GM23338 (cell line): ENCODE measurements at regions not wholly inside any gene's neighbourhood (a gene's known extent, or its start where the extent isn't known, plus 50 kb on each side); places are given as distances from the start of the nearest gene placed in this dataset.

Experiments
- ATAC-seq: fragments of 200-7000 bp; cut with Tn5 transposase; 3 replicates; pipeline ENCODE4 v1.9.1; 2020
- DNase-seq: peaks from one replicate; pipeline ENCODE4 v3.0.0-alpha.2; 2015; ENCODE audit warnings: low spot score
- H2AFZ ChIP-seq: fragments of 200-600 bp; sonication (generic); 2 replicates; pipeline ENCODE4 v1.8.0; 2016; ENCODE audit warnings: antibody characterized with exemption, mild to moderate bottlenecking, moderate library complexity
- H3F3A ChIP-seq: fragments of 200-600 bp; sonication (generic); replicated peaks from 2 replicates; pipeline ENCODE4 v1.8.0; 2017; ENCODE audit warnings: antibody characterized with exemption, mixed run types, low read depth
- H3K27ac ChIP-seq: fragments of 200-600 bp; sonication (generic); 2 replicates; pipeline ENCODE4 v1.6.1; 2016; ENCODE audit warnings: low read depth
- H3K27me3 ChIP-seq: fragments of 200-600 bp; sonication (generic); 2 replicates; pipeline ENCODE4 v1.8.0; 2016; ENCODE audit warnings: mild to moderate bottlenecking, mixed run types, moderate library complexity; ENCODE audit not compliant: insufficient read depth
- H3K36me3 ChIP-seq: fragments of 200-600 bp; sonication (generic); 2 replicates; pipeline ENCODE4 v1.8.0; 2016; ENCODE audit warnings: mild to moderate bottlenecking; ENCODE audit not compliant: insufficient read depth
- H3K4me1 ChIP-seq: fragments of 200-600 bp; sonication (generic); 2 replicates; pipeline ENCODE4 v1.8.0; 2016; ENCODE audit warnings: mild to moderate bottlenecking, moderate library complexity; ENCODE audit not compliant: insufficient read depth
- H3K4me2 ChIP-seq: fragments of 200-600 bp; sonication (generic); 2 replicates; pipeline ENCODE4 v1.7.1; 2017; ENCODE audit warnings: mixed run types
- H3K4me3 ChIP-seq: fragments of 200-600 bp; sonication (generic); 2 replicates; pipeline ENCODE4 v1.6.1; 2016; ENCODE audit warnings: mixed run types
- H3K79me2 ChIP-seq: fragments of 200-600 bp; sonication (generic); replicated peaks from 2 replicates; pipeline ENCODE4 v1.8.0; 2017; ENCODE audit warnings: mild to moderate bottlenecking; ENCODE audit not compliant: insufficient read depth
- H3K9me2 ChIP-seq: fragments of 200-600 bp; sonication (generic); 2 replicates; pipeline ENCODE4 v1.8.0; 2017; ENCODE audit not compliant: insufficient read depth
- H4K20me1 ChIP-seq: fragments of 200-600 bp; sonication (generic); replicated peaks from 2 replicates; pipeline ENCODE4 v1.8.0; 2017; ENCODE audit warnings: mild to moderate bottlenecking; ENCODE audit not compliant: insufficient read depth
- H3K27ac Mint-ChIP-seq: 2 replicates; pipeline ENCODE4 v1.8.0; 2020; ENCODE audit warnings: inconsistent platforms, mild to moderate bottlenecking, moderate library complexity, mixed read lengths
- H3K27me3 Mint-ChIP-seq: 3 replicates; pipeline ENCODE4 v1.8.0; 2022; ENCODE audit warnings: low read depth, mild to moderate bottlenecking, moderate library complexity, mixed read lengths, inconsistent platforms; ENCODE audit not compliant: insufficient read depth, poor library complexity
- H3K36me3 Mint-ChIP-seq: 3 replicates; pipeline ENCODE4 v1.8.0; 2021; ENCODE audit warnings: low read depth, mild to moderate bottlenecking, inconsistent platforms, moderate library complexity, mixed read lengths
- H3K4me1 Mint-ChIP-seq: 3 replicates; pipeline ENCODE4 v1.8.0; 2020; ENCODE audit warnings: mild to moderate bottlenecking, inconsistent platforms, mixed read lengths
- H3K4me3 Mint-ChIP-seq: 3 replicates; pipeline ENCODE4 v1.8.0; 2021; ENCODE audit warnings: moderate library complexity, mild to moderate bottlenecking, inconsistent platforms, mixed read lengths
- H3K9me3 Mint-ChIP-seq: 3 replicates; pipeline ENCODE4 v1.8.0; 2020; ENCODE audit warnings: moderate library complexity, mild to moderate bottlenecking, inconsistent platforms, mixed read lengths
- CREB1 ChIP-seq: fragments of 250-450 bp; sonication (Bioruptor Pico); IDR thresholded peaks from 2 replicates; pipeline ENCODE4 v1.5.0; 2020; ENCODE audit warnings: low read depth, mild to moderate bottlenecking, moderate library complexity
- JUNB ChIP-seq: IDR thresholded peaks from one replicate; pipeline ENCODE4 v1.6.1; 2016; ENCODE audit warnings: antibody characterized with exemption; ENCODE audit not compliant: unreplicated experiment
- POLR2AphosphoS5 ChIP-seq: IDR thresholded peaks from 2 replicates; pipeline ENCODE4 v1.6.1; 2016; ENCODE audit warnings: antibody characterized with exemption, low read depth
- STAT1 ChIP-seq: IDR thresholded peaks from one replicate; pipeline ENCODE4 v1.6.1; 2016; ENCODE audit warnings: antibody characterized with exemption; ENCODE audit not compliant: unreplicated experiment
- ZNF114 ChIP-seq: fragments of 250-450 bp; sonication (Bioruptor Pico); IDR thresholded peaks from 2 replicates; pipeline ENCODE4 v1.5.0; 2020; ENCODE audit warnings: mild to moderate bottlenecking, moderate library complexity
- TF ChIP-seq, protein P1 (sequence below), 2 experiments: fragments of 200-600 bp in 1 of 2; sonication (generic) in 1 of 2; conservative IDR thresholded peaks; 2 replicates each; pipeline versions ENCODE4 v1.5.1 to v1.6.1; 2016 to 2017; ENCODE audit warnings: antibody characterized with exemption in 2 of 2, low read depth in 2 of 2, mild to moderate bottlenecking in 2 of 2, moderate library complexity in 1 of 2
- TF ChIP-seq, protein P2 (sequence below): fragments of 250-450 bp; sonication (Bioruptor Pico); IDR thresholded peaks from 2 replicates; pipeline ENCODE4 v1.5.0; 2020; ENCODE audit warnings: mild to moderate bottlenecking, moderate library complexity
- TF ChIP-seq, protein P3 (sequence below): IDR thresholded peaks from one replicate; pipeline ENCODE4 v1.6.1; 2018; ENCODE audit warnings: antibody characterized with exemption; ENCODE audit not compliant: unreplicated experiment

DNA sequence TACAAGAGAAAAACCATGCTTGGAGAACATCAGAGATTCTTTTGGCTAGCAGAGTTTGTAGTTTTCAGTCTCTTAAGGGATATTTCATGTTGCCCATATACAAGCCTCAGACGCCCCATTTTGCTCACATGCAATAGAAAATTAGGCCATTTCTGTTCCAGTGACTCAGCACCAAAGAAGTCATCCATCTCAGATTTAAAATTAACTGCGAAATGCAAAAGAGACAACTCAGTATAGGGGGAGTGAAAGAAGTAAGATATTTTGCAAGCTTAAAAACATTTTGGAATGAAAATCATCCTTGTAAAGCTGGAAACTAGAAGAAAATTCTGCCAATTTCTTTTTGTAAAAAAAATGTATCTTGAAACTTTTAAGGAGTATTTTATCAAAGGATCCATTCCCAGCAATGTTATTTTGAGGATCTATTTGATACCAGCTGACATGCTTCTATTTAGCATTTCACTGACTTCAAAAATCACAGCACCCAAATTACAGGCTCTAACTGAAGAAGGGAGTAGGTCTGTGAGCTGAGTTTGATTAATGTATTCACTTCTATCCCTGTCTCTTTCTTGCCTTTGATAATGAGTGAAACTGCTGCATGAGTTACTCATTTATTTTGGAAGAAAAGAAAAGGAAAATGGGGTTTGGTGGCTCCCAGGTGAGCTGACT, 223.7 kb upstream of the SULF2 start:
- peaks cover 11% of the 10 kb centered on the region; the same call in 1 of the 3 replicates for H3K36me3 Mint-ChIP-seq
- TF ChIP-seq STAT1 (no peak), POLR2AphosphoS5 (no peak), JUNB (no peak)
- TF ChIP-seq, protein P1, sequence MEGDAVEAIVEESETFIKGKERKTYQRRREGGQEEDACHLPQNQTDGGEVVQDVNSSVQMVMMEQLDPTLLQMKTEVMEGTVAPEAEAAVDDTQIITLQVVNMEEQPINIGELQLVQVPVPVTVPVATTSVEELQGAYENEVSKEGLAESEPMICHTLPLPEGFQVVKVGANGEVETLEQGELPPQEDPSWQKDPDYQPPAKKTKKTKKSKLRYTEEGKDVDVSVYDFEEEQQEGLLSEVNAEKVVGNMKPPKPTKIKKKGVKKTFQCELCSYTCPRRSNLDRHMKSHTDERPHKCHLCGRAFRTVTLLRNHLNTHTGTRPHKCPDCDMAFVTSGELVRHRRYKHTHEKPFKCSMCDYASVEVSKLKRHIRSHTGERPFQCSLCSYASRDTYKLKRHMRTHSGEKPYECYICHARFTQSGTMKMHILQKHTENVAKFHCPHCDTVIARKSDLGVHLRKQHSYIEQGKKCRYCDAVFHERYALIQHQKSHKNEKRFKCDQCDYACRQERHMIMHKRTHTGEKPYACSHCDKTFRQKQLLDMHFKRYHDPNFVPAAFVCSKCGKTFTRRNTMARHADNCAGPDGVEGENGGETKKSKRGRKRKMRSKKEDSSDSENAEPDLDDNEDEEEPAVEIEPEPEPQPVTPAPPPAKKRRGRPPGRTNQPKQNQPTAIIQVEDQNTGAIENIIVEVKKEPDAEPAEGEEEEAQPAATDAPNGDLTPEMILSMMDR (conservative IDR thresholded peaks at IDR 0.05; ENCODE audit: low read depth in 2 of 2) = no peak
- Histone ChIP-seq H3F3A (no peaks in the 10 kb centered on the region), H3K4me3 (no peak overlapping the region), H3K9me2 (peaks cover 5% of the 10 kb centered on the region; the same call in 1 of the 2 replicates), H3K4me2 (no peak overlapping the region), H3K27me3 (no peaks in the 10 kb centered on the region), H4K20me1 (no peaks in the 10 kb centered on the region), H2AFZ (no peak overlapping the region), H3K79me2 (no peaks in the 10 kb centered on the region), H3K27ac (no peak overlapping the region), H3K4me1 (no peaks in the 10 kb centered on the region), H3K36me3 (no peaks in the 10 kb centered on the region)
- peaks cover 5% of the 10 kb centered on the region for H3K27me3 Mint-ChIP-seq
- H3K4me1 Mint-ChIP-seq = no peaks in the 10 kb centered on the region
- ATAC-seq (no peak), DNase-seq (no peak)
- peaks cover 34% of the 10 kb centered on the region for H3K9me3 Mint-ChIP-seq
- no peak overlapping the region for H3K27ac Mint-ChIP-seq
- H3K4me3 Mint-ChIP-seq = no peak overlapping the region

DNA sequence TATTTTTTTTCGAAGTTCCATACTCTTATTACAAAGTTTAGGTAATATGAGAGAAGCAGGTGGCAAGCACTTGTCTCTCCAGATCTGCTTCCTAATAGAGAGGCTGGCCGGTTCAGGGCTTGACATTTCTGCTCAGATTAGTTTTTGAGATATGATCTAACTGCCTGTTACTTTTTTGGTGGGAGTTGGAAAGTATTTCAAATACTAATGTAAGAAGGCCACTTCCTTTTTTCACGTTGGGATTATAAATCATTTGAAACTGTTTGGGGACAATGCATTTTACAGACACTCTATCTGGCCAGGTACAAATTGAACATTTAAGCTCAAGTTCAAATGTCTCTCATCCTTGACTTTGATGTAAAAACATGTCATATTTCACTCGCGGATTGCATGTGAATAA, 222.1 kb upstream of the SULF2 start:
- H3K9me2 ChIP-seq = peaks cover 5% of the 10 kb centered on the region; the same call in 1 of the 2 replicates
- Mint-ChIP-seq H3K36me3 (peaks cover 11% of the 10 kb centered on the region; the same call in 1 of the 3 replicates), H3K4me3 (no peak overlapping the region), H3K27ac (no peak overlapping the region), H3K9me3 (peaks cover 32% of the 10 kb centered on the region), H3K4me1 (peaks cover 3% of the 10 kb centered on the region), H3K27me3 (peaks cover 7% of the 10 kb centered on the region)
- H3K27me3 ChIP-seq = no peaks in the 10 kb centered on the region
- H3K27ac ChIP-seq = no peak overlapping the region
- no peak overlapping the region for H3K4me3 ChIP-seq
- no peaks in the 10 kb centered on the region for H3K36me3 ChIP-seq
- no peak overlapping the region for H3K4me2 ChIP-seq
- no peak overlapping the region for H2AFZ ChIP-seq
- no peaks in the 10 kb centered on the region for H4K20me1 ChIP-seq
- no peaks in the 10 kb centered on the region for H3K79me2 ChIP-seq
- no peaks in the 10 kb centered on the region for H3F3A ChIP-seq
- no peak for DNase-seq
- TF ChIP-seq, protein P2, sequence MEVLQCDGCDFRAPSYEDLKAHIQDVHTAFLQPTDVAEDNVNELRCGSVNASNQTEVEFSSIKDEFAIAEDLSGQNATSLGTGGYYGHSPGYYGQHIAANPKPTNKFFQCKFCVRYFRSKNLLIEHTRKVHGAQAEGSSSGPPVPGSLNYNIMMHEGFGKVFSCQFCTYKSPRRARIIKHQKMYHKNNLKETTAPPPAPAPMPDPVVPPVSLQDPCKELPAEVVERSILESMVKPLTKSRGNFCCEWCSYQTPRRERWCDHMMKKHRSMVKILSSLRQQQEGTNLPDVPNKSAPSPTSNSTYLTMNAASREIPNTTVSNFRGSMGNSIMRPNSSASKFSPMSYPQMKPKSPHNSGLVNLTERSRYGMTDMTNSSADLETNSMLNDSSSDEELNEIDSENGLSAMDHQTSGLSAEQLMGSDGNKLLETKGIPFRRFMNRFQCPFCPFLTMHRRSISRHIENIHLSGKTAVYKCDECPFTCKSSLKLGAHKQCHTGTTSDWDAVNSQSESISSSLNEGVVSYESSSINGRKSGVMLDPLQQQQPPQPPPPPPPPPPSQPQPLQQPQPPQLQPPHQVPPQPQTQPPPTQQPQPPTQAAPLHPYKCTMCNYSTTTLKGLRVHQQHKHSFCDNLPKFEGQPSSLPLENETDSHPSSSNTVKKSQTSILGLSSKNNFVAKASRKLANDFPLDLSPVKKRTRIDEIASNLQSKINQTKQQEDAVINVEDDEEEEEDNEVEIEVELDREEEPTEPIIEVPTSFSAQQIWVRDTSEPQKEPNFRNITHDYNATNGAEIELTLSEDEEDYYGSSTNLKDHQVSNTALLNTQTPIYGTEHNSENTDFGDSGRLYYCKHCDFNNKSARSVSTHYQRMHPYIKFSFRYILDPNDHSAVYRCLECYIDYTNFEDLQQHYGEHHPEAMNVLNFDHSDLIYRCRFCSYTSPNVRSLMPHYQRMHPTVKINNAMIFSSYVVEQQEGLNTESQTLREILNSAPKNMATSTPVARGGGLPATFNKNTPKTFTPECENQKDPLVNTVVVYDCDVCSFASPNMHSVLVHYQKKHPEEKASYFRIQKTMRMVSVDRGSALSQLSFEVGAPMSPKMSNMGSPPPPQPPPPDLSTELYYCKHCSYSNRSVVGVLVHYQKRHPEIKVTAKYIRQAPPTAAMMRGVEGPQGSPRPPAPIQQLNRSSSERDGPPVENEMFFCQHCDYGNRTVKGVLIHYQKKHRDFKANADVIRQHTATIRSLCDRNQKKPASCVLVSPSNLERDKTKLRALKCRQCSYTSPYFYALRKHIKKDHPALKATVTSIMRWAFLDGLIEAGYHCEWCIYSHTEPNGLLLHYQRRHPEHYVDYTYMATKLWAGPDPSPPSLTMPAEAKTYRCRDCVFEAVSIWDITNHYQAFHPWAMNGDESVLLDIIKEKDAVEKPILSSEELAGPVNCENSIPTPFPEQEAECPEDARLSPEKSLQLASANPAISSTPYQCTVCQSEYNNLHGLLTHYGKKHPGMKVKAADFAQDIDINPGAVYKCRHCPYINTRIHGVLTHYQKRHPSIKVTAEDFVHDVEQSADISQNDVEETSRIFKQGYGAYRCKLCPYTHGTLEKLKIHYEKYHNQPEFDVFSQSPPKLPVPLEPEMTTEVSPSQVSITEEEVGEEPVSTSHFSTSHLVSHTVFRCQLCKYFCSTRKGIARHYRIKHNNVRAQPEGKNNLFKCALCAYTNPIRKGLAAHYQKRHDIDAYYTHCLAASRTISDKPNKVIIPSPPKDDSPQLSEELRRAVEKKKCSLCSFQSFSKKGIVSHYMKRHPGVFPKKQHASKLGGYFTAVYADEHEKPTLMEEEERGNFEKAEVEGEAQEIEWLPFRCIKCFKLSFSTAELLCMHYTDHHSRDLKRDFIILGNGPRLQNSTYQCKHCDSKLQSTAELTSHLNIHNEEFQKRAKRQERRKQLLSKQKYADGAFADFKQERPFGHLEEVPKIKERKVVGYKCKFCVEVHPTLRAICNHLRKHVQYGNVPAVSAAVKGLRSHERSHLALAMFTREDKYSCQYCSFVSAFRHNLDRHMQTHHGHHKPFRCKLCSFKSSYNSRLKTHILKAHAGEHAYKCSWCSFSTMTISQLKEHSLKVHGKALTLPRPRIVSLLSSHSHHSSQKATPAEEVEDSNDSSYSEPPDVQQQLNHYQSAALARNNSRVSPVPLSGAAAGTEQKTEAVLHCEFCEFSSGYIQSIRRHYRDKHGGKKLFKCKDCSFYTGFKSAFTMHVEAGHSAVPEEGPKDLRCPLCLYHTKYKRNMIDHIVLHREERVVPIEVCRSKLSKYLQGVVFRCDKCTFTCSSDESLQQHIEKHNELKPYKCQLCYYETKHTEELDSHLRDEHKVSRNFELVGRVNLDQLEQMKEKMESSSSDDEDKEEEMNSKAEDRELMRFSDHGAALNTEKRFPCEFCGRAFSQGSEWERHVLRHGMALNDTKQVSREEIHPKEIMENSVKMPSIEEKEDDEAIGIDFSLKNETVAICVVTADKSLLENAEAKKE = no peak
- no peak for TF ChIP-seq POLR2AphosphoS5
- no peak for TF ChIP-seq ZNF114 (CRISPR knock-in tag)
- TF ChIP-seq CREB1 (CRISPR knock-in tag) = no peak
- TF ChIP-seq, protein P3, sequence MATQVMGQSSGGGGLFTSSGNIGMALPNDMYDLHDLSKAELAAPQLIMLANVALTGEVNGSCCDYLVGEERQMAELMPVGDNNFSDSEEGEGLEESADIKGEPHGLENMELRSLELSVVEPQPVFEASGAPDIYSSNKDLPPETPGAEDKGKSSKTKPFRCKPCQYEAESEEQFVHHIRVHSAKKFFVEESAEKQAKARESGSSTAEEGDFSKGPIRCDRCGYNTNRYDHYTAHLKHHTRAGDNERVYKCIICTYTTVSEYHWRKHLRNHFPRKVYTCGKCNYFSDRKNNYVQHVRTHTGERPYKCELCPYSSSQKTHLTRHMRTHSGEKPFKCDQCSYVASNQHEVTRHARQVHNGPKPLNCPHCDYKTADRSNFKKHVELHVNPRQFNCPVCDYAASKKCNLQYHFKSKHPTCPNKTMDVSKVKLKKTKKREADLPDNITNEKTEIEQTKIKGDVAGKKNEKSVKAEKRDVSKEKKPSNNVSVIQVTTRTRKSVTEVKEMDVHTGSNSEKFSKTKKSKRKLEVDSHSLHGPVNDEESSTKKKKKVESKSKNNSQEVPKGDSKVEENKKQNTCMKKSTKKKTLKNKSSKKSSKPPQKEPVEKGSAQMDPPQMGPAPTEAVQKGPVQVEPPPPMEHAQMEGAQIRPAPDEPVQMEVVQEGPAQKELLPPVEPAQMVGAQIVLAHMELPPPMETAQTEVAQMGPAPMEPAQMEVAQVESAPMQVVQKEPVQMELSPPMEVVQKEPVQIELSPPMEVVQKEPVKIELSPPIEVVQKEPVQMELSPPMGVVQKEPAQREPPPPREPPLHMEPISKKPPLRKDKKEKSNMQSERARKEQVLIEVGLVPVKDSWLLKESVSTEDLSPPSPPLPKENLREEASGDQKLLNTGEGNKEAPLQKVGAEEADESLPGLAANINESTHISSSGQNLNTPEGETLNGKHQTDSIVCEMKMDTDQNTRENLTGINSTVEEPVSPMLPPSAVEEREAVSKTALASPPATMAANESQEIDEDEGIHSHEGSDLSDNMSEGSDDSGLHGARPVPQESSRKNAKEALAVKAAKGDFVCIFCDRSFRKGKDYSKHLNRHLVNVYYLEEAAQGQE = no peak
- H3K4me1 ChIP-seq = peaks cover 4% of the 10 kb centered on the region
- no peak for ATAC-seq
